ENCODE measurements at regions not wholly inside any gene's neighbourhood (a gene's known extent, or its start where the extent isn't known, plus 50 kb on each side); places are given as distances from the start of the nearest gene placed in this dataset.

DNA sequence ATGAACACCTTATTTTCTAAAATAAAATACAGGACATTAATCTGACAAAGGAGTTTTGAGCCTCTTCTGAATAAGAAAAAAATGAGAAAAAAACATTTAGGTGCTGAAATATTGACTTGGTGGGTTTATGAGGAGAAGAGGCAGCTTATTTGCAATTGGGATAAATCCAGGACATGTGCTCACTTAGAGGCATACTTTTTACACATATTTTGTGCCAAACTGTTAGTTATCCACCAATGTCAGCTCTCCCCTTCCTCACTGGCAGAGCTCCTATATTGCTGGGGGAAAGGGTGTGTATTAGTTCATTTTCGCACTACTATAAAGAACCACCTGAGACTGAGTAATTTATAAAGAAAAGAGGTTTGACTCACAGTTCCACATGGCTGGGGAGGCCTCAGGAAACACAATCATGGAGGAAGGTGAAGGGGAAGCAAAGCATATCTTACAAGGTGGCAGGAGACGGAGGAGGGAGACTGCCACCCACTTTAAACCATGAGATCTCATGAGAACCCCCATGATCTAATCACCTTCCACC is 135.4 kb upstream of the EGLN3 start:
- TF ChIP-seq GATA3 (IDR thresholded peaks at IDR 0.05; ENCODE audit: low read depth, low read length), result no peak
- no peak for TF ChIP-seq GATA2 (IDR thresholded peaks at IDR 0.05; ENCODE audit: low read depth, low read length)

Measured in SH-SY5Y (cell line).